OCI-LY3 (cell line): ENCODE measurements at regions not wholly inside any gene's neighbourhood (a gene's known extent, or its start where the extent isn't known, plus 50 kb on each side); places are given as distances from the start of the nearest gene placed in this dataset.

Source experiments
- CTCF ChIP-seq: fragments of 200-600, 300-600 bp; sonication (generic); IDR thresholded peaks from 2 replicates; pipeline ENCODE4 v1.5.1; 2014; ENCODE audit warnings: antibody characterized with exemption, low read length, low read depth
- EZH2phosphoT487 ChIP-seq: fragments of 200-600 bp; shearing (Covaris generic); IDR thresholded peaks from 2 replicates; pipeline ENCODE4 v1.6.1; 2018; ENCODE audit warnings: antibody characterized with exemption, mixed run types, low read depth

GRCh38 chr7:156109076-156109475 lies 296.8 kb upstream of the SHH start:
- no peak for TF ChIP-seq EZH2phosphoT487
- TF ChIP-seq CTCF = no peak
